GM12891 (cell line): ENCODE measurements at regions not wholly inside any gene's neighbourhood (a gene's known extent, or its start where the extent isn't known, plus 50 kb on each side); places are given as distances from the start of the nearest gene placed in this dataset.

Experiments
- POLR2A ChIP-seq: IDR thresholded peaks from 2 replicates; pipeline ENCODE4 v1.6.1; 2011; ENCODE audit warnings: low read depth, low read length, control low read depth
- TAF1 ChIP-seq: IDR thresholded peaks from 2 replicates; pipeline ENCODE4 v1.6.1; 2011; ENCODE audit warnings: low read depth, low read length, control low read depth

DNA sequence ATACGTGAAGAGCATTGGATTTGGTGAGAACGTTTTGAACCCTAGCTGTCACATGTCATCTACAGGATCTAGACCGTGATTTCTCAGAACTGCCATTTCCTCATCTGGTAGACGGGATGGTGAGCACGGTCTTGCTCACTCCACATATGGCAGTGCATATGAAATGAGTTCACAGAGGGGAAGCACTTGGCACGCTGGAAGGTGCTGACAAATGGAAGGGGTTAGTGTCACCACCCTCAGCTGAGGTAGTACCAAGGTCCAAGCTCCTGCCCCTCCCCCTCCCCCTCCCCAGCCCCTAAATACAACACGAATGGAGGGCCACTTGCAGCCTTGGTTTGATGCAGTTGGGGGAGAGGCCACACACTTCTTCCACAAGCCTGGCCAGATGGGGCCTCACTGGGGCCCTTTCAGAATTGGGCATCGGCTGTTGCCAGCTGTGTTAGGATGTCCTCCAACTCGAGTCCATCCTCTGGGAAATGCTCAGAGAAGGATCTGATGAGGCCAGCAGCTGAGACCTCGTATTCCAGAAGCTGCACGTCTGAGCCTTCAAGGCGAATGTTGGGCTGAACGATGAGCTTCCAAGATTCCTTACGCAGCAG, 322.4 kb downstream of the ANXA1 start:
- TF ChIP-seq POLR2A, result no peak
- no peak for TF ChIP-seq TAF1
